NCI-H1436 treated with DMSO at 0.1 percent for 48 hours (cell line): ENCODE measurements at regions not wholly inside any gene's neighbourhood (a gene's known extent, or its start where the extent isn't known, plus 50 kb on each side); places are given as distances from the start of the nearest gene placed in this dataset.

Source experiments
- DNase-seq: peaks from one replicate; lab custom pipeline; 2025; lab: John Stamatoyannopoulos, UW

GRCh38 chr22:49108636-49109315, 718.9 kb downstream of the BRD1 start:
- DNase-seq = no peak

DNA sequence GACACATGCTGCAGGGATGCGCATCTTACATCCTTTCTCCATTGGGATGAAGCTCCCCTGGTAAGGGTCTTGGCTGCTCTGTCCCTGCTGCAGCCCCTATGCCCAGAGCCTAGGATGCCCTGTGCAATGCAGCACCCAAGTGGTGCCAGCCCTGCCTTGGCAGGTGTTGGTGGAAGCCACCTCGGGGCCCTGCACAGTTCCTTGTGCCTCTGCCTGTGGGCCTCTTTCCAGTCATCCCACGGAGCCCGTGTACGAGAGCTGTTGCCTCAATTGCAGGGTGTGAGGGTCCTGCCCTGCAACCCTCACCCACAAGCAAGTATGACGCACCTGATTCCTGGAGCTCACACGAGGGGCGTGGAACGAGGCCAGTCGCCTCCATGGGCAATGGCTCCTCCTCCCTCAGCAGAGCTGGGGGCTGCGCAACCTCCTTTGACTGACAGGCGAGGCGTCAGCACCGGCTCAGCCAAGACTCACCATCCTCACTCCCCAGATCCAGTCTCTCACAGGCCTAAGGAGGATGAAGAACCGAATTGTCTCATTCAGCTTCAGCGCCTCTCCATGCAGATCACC, 719.6 kb downstream of the BRD1 start:
- no peak for DNase-seq

DNA sequence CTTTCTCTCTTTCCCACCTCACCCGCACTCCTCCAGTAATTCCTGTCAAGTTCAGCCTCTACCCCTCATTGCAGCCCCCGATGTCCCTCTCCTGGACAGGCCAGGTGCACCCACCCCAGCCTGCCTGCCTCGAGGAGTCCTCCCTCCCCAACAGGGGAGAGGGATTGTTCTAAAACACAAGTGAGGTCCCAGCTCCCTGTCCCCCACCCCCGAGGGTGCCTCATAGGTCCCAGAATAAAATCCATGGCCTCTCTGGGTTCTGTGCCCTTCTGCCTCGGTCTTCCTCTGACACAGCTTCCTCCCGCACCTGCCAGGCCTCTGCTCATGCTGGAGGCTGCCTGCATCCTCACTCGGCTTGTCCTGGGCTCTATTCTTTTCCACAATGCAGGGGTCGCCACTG, 720.1 kb downstream of the BRD1 start:
- DNase-seq = no peak

DNA sequence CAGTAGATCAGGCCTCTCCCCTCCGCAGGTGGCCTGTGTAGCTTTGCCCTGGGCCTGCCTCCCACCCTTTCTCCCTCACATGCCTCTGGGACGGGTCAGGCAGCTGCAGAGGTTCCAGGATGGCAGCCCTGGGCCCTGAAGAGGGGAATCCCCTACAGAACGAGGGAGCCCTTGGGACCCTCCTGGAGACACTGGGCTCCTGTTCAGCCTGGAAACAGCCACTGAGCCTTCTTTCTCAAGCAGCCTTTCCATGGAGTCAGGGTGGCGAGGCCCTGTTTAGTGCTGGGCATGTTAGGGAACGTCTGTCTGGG, 720.9 kb downstream of the BRD1 start:
- DNase-seq = no peak

DNA sequence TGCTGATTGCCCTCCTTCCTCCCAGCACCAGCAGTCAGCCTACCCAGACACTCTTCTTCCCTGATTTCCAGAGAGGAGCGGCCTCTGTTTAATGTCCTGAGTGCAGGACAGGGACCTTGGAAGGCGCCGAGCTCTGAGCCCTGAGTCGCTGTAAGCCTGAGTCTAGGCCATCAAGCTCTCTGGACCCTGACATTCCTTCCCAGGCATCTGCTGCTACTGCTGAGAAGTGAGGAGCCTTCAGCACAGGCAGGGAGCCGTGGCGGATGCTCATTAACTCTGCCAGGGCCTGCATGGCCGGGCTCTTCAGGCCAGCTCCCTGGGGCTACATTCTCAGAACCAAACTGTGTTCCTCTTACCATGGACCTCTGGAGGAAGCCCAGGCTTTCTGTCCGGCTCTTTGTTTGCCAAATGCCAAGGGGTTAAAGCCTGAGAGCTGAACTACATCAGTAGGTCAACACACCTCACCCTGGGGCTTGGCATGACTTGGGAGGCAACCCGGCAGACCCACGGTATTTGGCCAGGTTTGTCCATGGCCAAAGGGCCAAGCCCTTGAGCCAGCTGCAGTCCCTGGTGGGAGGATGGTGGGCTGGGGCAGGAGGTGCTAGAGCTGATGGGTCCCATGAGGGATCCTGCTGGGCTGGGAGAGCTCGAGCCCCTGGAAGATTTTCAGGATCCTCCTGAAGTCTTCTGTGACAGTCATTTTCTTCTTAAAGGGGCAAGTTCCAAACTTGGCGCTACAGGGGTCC, 721.4 kb downstream of the BRD1 start:
- no peak for DNase-seq

- DNase-seq = no peak
Measured at GRCh38 chr22:49104434-49104833, 723.2 kb downstream of the BRD1 start.

DNA sequence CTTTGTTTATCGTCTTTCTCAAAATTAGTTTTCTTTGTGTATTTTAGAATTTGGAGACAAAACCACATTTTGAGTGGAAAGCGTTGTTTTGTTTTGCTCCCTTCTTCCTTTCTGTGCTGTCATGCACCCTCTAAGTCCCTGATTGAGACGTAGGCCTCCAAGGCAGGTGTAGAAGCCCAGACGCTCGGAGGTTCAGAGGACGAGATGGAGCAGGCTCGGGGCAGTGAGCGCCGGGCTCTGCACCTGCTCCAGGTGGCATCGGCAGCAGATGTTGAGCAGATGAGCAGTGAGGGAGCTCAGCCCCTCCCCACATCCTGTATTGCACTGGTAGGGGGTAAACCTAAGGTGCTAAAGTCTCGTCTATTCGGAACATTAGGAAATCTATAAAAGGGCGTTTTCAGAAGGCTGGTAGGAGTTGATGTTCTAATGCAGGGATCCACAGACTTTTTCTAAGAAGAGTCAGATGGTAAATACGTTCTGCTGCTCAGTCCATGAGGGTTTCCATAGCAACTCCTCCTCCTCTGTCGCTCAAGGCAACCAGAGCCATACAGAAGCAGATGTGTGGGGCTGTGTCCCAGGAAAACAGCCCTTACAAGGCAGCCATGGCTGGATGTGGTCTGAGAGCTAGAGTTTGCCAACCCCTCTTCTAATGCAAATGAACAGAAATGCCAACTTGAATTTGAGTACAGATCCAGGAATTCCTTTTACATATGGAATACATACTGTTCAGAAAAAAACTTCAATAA, 724.2 kb downstream of the BRD1 start:
- no peak for DNase-seq

GRCh38 chr22:49102367-49102766, 725.3 kb downstream of the BRD1 start:
- no peak for DNase-seq

GRCh38 chr22:49101873-49102272, 725.8 kb downstream of the BRD1 start:
- no peak for DNase-seq

DNA sequence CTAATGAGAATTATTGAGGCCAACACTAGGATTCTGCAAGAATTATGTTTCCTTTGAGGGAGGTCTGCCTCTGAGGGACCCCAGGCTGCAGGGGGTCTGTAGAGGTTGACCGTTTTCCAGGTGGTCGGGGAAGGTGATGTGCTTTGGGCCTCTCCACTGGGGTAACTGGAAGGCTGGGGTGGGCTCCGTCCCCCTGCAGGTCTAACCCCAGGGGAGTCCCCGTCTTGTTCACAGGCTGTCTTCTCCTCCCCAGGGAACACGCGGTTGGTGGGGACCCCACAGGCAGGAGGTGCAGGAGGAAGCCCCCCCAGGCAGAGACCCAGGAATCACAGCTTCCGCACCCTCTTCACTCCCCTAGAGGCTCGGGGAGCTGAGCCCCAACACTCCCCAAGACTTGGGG, 726.4 kb downstream of the BRD1 start:
- no peak for DNase-seq

- DNase-seq = no peak
Measured at GRCh38 chr22:49100773-49101172, 726.9 kb downstream of the BRD1 start.

GRCh38 chr22:49100316-49100715, 727.4 kb downstream of the BRD1 start:
- no peak for DNase-seq

DNA sequence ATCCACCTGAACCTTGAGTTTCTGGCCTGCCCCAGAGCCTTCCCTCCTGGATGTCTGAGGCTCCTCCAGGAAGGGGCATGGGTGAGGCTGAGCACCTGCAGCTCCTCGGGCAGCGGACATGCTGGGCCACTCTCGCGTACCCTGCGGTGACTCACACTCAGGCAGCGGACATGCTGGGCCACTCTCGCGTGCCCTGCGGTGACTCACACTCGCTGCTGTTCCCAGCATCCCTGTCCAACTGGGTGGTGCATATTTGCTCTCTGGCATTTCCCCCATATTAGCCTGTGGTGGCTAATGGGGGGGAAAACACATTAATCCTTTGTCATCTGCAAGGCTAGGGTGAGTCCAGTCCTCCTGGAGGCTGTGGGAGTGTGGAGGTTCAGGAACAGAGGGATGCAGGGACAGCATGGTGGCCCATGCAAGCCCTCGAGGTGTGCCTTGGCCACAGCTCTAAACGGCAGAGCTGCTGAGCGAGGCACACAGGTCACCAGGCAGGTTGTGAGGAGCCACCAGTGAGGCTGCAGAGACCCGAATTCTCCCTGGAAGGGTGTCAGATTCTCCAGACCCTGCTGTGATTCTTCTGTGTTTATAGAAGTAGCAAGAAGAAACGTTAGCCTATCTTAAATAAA, 728.1 kb downstream of the BRD1 start:
- DNase-seq = no peak

DNA sequence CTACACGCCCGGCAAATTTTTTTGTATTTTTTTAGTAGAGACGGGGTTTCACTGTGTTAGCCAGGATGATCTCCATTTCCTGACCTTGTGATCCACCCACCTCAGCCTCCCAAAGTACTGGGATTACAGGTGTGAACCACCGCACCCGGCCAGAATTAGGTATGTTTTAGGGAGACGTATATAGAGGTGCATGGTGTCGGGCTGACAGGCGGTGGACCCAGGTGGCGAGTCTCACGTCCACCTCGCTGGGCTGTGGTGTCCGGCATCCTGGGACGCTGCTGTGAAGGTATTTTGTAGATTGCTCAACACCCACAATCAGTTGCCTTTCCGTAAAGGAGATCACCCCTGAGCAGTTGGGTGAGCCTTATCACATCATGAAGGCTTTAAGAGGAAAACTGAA, 728.6 kb downstream of the BRD1 start:
- no peak for DNase-seq

DNA sequence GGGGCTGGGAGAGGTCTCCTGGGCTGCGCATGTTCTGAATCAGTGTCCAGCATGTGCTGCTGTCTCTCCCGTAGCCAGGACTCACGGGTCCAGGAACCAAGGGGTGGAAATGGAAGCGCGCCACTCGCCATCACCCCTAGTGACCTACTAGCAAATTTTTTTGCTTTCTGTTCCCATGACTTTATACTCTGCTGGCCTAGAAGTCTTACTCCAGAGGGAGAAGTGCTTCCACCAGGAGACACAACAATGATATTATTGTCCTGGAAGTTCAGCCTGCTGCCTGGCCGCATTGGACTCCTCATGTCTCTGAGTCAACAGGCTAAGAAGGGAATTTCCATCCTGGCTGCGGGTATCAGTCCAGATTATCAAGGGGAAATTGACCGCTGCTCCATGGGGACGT, 729.7 kb downstream of the BRD1 start:
- DNase-seq = no peak

GRCh38 chr22:49097171-49097925, 730.3 kb downstream of the BRD1 start:
- DNase-seq = no peak

GRCh38 chr22:49096476-49096875, 731.2 kb downstream of the BRD1 start:
- no peak for DNase-seq

DNA sequence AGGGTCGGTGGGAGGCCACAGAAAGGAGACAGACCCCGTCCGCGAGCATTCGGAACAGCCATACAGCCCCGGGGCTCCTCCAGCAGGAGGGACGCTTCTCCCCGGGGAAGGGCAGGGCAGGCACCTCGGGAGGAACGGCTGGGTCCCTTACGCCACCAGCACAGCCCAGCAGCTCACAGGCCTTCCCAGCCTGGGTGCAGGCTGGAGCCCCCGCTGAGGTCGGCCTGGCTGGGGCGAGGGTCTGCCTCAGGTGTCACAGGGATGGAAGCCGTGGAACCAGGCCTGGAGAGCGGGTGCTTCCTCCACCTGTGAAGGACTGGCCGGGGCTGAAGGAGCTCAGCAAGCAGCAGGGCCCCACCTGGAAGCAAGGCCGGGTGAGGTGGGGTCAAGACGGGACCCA, 732.3 kb downstream of the BRD1 start:
- DNase-seq = no peak

GRCh38 chr22:49094858-49095257, 732.8 kb downstream of the BRD1 start:
- no peak for DNase-seq

- DNase-seq = no peak
Measured at GRCh38 chr22:49094151-49094550, 733.5 kb downstream of the BRD1 start.

DNA sequence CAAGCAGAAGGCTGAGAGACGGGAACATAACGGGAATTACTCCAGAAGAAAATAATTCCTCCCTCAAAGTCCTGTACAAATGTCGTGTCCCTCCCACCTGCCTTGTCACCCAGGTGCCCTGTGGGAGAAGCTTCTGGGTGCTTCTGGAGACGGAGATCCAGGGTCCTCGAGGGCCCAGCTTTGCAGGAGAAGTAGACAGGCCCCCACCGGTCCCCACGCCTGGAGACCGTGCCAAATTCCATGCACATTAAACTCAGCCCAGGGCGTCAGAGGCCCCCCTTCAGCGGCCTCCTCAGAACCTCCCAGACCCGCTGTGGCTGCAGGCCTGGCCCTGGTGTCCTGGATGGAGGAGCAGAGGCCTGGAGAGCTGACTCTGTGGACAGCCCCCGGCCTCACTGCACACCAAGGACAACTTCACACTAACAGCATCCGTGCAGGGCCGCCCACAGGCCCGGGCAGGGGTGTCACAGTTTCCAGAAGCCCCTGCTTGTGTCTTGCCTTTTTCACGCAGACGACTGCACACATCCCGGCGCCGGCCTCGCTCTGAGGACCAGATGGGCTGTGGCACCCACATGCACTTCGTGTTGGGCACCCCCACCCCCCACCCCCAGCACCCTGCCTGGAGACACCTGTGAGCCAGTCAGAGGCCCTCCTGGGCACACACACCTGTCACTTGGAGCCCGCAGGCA, 734.3 kb downstream of the BRD1 start:
- DNase-seq = no peak
